Transverse colon (tissue), 4 donors: ENCODE measurements at regions not wholly inside any gene's neighbourhood (a gene's known extent, or its start where the extent isn't known, plus 50 kb on each side); places are given as distances from the start of the nearest gene placed in this dataset.

ENCODE experiments used
- DNase-seq: peaks from one replicate; pipeline ENCODE4 v3.0.0-alpha.2; 2019
- H3K27ac ChIP-seq, 4 donors: fragments of 200-600 bp; sonication (generic); 2 replicates each; pipeline ENCODE4 v1.5.1; 2016 to 2018; ENCODE audit warnings: inconsistent platforms in 4 of 4
- H3K27me3 ChIP-seq: fragments of 200-600 bp; sonication (generic); 2 replicates; pipeline ENCODE4 v1.5.1; 2017; ENCODE audit warnings: inconsistent platforms
- H3K36me3 ChIP-seq, 4 donors: fragments of 200-600 bp; sonication (generic); 2 replicates each; pipeline ENCODE4 v1.5.1; 2017 to 2019; ENCODE audit warnings: inconsistent platforms in 4 of 4
- H3K4me1 ChIP-seq, 4 donors: fragments of 200-600 bp; sonication (generic); 2 replicates each; pipeline ENCODE4 v1.5.1; 2017 to 2020; ENCODE audit warnings: inconsistent platforms in 4 of 4
- H3K4me3 ChIP-seq, 4 donors: fragments of 200-600 bp; sonication (generic); 1 replicate in 1 of 4; 2 replicates in 3 of 4; pipeline versions ENCODE4 v1.5.1 to v1.6.1; 2017 to 2019; ENCODE audit warnings: inconsistent platforms in 4 of 4
- H3K9me3 ChIP-seq, 2 donors: fragments of 200-600 bp; sonication (generic); 2 replicates each; pipeline ENCODE4 v1.5.1; 2017 to 2019; ENCODE audit warnings: inconsistent platforms in 2 of 2
- CTCF ChIP-seq, 5 experiments: fragments of 200-600 bp in 3 of 5; fragments of 450-650 bp in 2 of 5; sonication (generic) in 3 of 5; IDR thresholded peaks; 1 replicate in 2 of 5; 2 replicates in 3 of 5; pipeline ENCODE4 v1.5.1; 2016 to 2017; ENCODE audit warnings: antibody characterized with exemption in 5 of 5, inconsistent platforms in 3 of 5, mild to moderate bottlenecking in 2 of 5, moderate library complexity in 1 of 5
- EP300 ChIP-seq: sonication (generic); formaldehyde crosslinking; IDR thresholded peaks from one replicate; pipeline ENCODE4 v1.6.1; 2017; ENCODE audit warnings: antibody characterized with exemption, low read depth
- POLR2A ChIP-seq: fragments of 450-650 bp; IDR thresholded peaks from one replicate; pipeline ENCODE4 v1.6.1; 2016; ENCODE audit warnings: antibody characterized with exemption, mild to moderate bottlenecking, moderate library complexity
- POLR2AphosphoS5 ChIP-seq, 3 donors: sonication (generic); formaldehyde crosslinking; IDR thresholded peaks; one replicate each; pipeline ENCODE4 v1.6.1; 2016; ENCODE audit warnings: antibody characterized with exemption in 3 of 3
- WGBS, 2 donors: methylation state at CpG; one replicate each; pipeline ENCODE4 v1.1.5; 2018; ENCODE audit warnings: low coverage in 1 of 2; 5-methylcytosine and 5-hydroxymethylcytosine counted together
- in situ Hi-C, 4 donors: fragments of 200-750 bp; cut with MboI; loops; one replicate each; pipeline versions ENCODE4 v1.15.0 to v1.15.1; 2017; ENCODE audit warnings: low sequenced_read_pairs in 3 of 4, low pct_ligation_motif_present in 1 of 4, low pct_unique_long_range_greater_than_20kb in 1 of 4
- intact Hi-C: fragments of 100-400 bp; cut with DNase I; formaldehyde crosslinking; loops from one replicate; pipeline ENCODE4 v1.15.1; 2023; ENCODE audit warnings: low total_unique reads

GRCh38 chr14:89493877-89494634 is 77.0 kb upstream of the FOXN3 start:
- intact Hi-C loops: no loop called here

GRCh38 chr14:89493406-89493805 is 76.4 kb upstream of the FOXN3 start:
- in situ Hi-C loops: no loop called here
- no peaks in the 10 kb centered on the region for H3K27me3 ChIP-seq
- WGBS, 2 donors: 83 to 88% methylated on average over 2 to 4 of the region's 4 CpGs
- H3K27ac ChIP-seq: no peak overlapping the region
- intact Hi-C loops: no loop called here
- TF ChIP-seq POLR2AphosphoS5 (IDR thresholded peaks at IDR 0.05) (no peak), EP300 (no peak), POLR2A (no peak), CTCF (IDR thresholded peaks at IDR 0.05) (no peak)
- H3K4me3 ChIP-seq: no peak overlapping the region
- H3K9me3 ChIP-seq: no peaks in the 10 kb centered on the region
- DNase-seq: no peak
- peaks cover 0 to 5% (median 2%) of the 10 kb centered on the region in 4 donors for H3K4me1 ChIP-seq
- H3K36me3 ChIP-seq: no peaks in the 10 kb centered on the region

More at GRCh38 chr14:89493877-89494634, 77.0 kb upstream of the FOXN3 start:
- no peak for DNase-seq
- no peaks in the 10 kb centered on the region for H3K9me3 ChIP-seq
- in situ Hi-C loops: no loop called here
- no peaks in the 10 kb centered on the region for H3K36me3 ChIP-seq
- TF ChIP-seq CTCF (IDR thresholded peaks at IDR 0.05): no peak
- H3K27ac ChIP-seq: no peak overlapping the region
- WGBS, 2 donors: 75 to 80% methylated on average over 8 to 11 of the region's 11 CpGs
- peaks cover 0 to 5% (median 2%) of the 10 kb centered on the region in 4 donors for H3K4me1 ChIP-seq
- no peak overlapping the region for H3K4me3 ChIP-seq
- no peaks in the 10 kb centered on the region for H3K27me3 ChIP-seq

- DNase-seq: no peak
- H3K27me3 ChIP-seq: no peaks in the 10 kb centered on the region
Measured at GRCh38 chr14:89491711-89492381, 74.8 kb upstream of the FOXN3 start.

More at GRCh38 chr14:89491711-89492381, 74.8 kb upstream of the FOXN3 start:
- H3K27ac ChIP-seq: no peak overlapping the region
- intact Hi-C loops (no loop called here), in situ Hi-C loops (no loop called here)
- H3K36me3 ChIP-seq: no peaks in the 10 kb centered on the region
- H3K4me1 ChIP-seq: peaks cover 0 to 5% (median 2%) of the 10 kb centered on the region in 4 donors
- no peaks in the 10 kb centered on the region for H3K9me3 ChIP-seq
- no peak for TF ChIP-seq CTCF (IDR thresholded peaks at IDR 0.05)
- TF ChIP-seq POLR2A: no peak
- TF ChIP-seq EP300: no peak
- TF ChIP-seq POLR2AphosphoS5 (IDR thresholded peaks at IDR 0.05): no peak
- no peak overlapping the region for H3K4me3 ChIP-seq
- WGBS, 2 donors: 66 to 76% methylated on average over 8 of the region's 8 CpGs
